ENCODE measurements at regions not wholly inside any gene's neighbourhood (a gene's known extent, or its start where the extent isn't known, plus 50 kb on each side); places are given as distances from the start of the nearest gene placed in this dataset.

DNA sequence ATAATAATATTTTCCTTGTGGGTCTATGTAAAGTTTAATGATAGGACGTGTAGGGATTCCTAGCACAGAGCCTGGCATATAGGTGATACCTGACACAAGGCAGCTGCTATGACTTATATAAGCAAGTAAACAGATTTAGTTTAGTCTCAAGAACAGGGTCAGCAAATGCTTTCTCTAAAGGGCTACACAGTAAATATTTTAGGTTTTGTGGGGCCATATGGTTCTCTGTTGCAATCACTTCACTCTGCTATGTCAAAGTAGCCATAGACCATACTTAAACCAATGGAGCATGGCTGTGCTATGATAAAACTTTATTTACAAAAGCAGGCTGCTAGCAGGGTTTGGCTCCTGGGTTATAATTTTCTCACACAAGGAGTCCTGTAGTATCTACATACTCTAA, 204.8 kb upstream of the KLF4 start:
- Mint-ChIP-seq H3K36me3 (no peaks in the 10 kb centered on the region), H3K4me3 (no peak overlapping the region), H3K27ac (no peak overlapping the region), H3K4me1 (peaks cover 0 to 2% (median 0%) of the 10 kb centered on the region in 3 donors), H3K9me3 (peaks cover 0 to 3% (median 3%) of the 10 kb centered on the region in 3 donors), H3K27me3 (peaks cover 4% of the 10 kb centered on the region)

DNA sequence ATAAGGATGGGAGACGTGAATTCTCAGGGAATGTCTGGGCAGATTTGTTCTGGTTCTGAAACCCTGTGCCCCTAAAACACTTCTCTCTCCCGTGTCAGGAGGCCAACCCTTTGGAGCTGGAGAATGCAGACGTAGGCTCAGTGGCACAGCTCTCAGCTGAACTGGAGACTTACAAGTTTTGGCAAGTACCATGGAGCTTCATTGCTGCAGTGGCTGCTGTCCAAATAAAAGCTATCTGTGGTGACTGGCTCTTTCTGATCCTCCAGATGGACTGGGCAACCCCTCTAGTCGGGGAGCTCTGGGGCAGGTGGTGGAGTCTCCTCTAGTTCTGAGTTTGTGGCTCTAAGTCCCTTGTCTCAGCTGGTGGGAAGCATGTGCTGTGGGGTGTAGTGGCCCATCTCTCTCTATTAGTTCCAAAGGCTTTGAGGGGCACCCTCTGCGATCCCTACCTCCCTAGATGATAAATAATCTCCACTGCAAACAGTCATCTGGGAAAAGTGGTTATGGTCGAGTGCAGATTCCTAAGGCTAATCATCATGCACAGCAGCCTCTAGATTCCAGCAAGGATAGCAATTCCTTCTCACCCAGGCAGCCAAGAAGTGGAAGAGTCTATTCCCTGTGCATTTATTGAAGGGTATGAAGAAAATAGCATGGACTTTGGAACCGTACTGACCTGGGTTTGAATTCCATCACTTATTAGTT, 204.2 kb upstream of the KLF4 start:
- Mint-ChIP-seq H3K36me3 (no peaks in the 10 kb centered on the region), H3K9me3 (peaks cover 0 to 3% (median 3%) of the 10 kb centered on the region in 3 donors), H3K27ac (no peak overlapping the region), H3K4me1 (peaks cover 0 to 2% (median 0%) of the 10 kb centered on the region in 3 donors), H3K27me3 (peaks cover 4% of the 10 kb centered on the region), H3K4me3 (no peak overlapping the region)

DNA sequence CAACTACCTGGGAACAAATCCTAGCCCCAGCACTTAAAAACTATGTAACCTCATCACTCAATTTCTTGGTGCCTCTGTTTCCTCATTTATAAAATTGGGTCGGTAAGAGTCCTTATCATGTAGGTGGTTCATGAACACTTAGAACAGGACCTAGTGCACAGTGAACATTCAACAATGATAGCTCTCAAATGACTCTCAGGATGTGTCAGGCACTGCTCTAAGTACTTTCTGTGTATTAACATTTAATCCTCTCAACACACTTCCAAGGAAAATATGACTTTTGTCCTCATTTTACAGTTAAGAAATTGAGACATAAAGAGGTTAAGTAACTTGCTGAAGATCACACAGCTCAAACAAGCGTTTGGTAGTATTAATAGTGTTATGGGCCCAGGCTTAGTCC, 202.1 kb upstream of the KLF4 start:
- peaks cover 0 to 2% (median 0%) of the 10 kb centered on the region in 3 donors for H3K9me3 Mint-ChIP-seq
- H3K27me3 Mint-ChIP-seq: peaks cover 4% of the 10 kb centered on the region
- no peaks in the 10 kb centered on the region for H3K36me3 Mint-ChIP-seq
- peaks cover 0 to 2% (median 0%) of the 10 kb centered on the region in 3 donors for H3K4me1 Mint-ChIP-seq
- H3K4me3 Mint-ChIP-seq: no peak overlapping the region
- H3K27ac Mint-ChIP-seq: no peak overlapping the region

DNA sequence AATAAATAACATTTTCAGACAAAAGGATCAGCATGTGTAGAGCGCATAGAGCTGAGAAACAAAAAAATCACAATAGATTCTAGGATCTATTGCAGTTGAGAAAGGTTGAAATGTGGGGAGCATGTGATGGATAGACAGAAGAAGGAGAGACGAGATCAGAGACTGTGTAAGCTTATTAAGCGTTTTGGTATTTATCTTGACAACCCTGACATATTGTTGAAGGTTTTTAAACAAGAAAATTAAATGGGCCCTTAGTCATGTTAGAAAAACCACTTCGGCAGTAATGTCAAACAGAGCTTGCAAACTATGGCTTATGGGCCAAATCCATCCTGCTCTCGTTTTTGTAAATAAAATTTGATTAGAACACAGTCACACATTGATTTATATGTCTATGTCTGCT, 200.5 kb upstream of the KLF4 start:
- Mint-ChIP-seq H3K27ac (no peak overlapping the region), H3K4me1 (peaks cover 0 to 2% (median 0%) of the 10 kb centered on the region in 3 donors), H3K36me3 (no peaks in the 10 kb centered on the region), H3K27me3 (peaks cover 4% of the 10 kb centered on the region), H3K9me3 (no peaks in the 10 kb centered on the region), H3K4me3 (no peak overlapping the region)

DNA sequence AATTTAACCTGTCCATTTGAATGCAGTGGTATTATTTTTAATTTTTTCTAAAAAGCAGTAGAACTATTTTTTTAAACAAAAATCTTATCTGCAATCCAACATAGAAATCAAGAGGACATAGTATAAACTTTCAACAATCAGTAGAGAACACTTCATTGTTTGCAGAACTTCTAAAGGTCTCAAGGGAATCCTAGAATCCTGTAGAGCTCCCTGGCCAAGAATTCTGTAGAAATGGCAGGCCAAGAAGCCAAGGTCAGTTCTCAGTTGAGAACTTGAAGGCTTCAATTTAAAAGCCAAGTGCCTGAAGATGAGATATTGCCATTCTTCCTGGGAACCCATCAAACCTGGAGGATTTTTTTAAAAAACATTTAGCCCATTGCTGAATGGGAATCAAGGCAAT, 199.2 kb upstream of the KLF4 start:
- H3K4me1 Mint-ChIP-seq: no peaks in the 10 kb centered on the region
- H3K27ac Mint-ChIP-seq: no peak overlapping the region
- no peak overlapping the region for H3K4me3 Mint-ChIP-seq
- H3K36me3 Mint-ChIP-seq: no peaks in the 10 kb centered on the region
- H3K9me3 Mint-ChIP-seq: no peaks in the 10 kb centered on the region
- peaks cover 4% of the 10 kb centered on the region for H3K27me3 Mint-ChIP-seq

DNA sequence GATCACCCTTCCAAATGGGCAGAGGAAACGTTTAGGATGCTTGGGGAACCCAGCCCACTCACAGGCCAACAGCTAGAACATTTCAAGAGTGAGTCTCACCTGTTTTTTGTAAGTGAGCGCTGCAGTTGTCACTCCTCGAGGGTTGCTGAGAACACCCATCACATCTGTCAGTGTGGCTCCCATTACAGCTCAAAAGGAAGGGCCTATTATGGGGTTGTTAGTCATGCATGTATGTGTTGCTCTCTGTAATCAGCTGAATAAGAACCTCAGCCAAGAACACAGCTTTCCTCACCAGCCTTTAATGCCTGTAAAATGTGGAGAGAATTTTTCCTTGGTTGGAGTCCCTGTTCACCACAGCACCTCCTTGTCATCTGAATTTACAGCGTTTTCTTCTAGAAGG, 196.3 kb upstream of the KLF4 start:
- Mint-ChIP-seq H3K4me1 (no peaks in the 10 kb centered on the region), H3K36me3 (no peaks in the 10 kb centered on the region)

DNA sequence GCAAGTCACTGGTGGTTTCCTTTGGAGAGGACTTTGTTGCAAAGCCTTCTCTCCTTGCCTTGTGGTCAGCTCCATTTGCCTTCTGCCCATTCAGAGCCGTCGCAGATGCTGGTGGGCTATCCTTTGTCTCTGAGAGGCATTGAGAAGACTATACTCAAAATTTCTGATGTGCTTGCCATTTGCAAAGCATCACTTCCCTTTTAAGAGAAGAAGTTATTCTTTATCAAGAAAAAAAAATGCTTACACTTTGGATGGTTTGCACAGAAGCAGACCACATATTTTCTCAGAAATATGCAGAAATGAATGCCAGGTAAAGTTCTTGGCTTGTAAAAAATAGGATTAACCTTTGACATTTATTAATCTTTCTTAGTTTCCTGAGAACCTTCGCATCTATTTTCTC, 195.8 kb upstream of the KLF4 start:
- H3K4me3 Mint-ChIP-seq: no peak overlapping the region
- H3K4me1 Mint-ChIP-seq: no peaks in the 10 kb centered on the region
- no peaks in the 10 kb centered on the region for H3K27me3 Mint-ChIP-seq
- no peak overlapping the region for H3K27ac Mint-ChIP-seq
- H3K9me3 Mint-ChIP-seq: no peaks in the 10 kb centered on the region
- no peaks in the 10 kb centered on the region for H3K36me3 Mint-ChIP-seq

More for the DNA sequence above, 196.3 kb upstream of the KLF4 start:
- Mint-ChIP-seq H3K27ac (no peak overlapping the region), H3K4me3 (no peak overlapping the region), H3K27me3 (no peaks in the 10 kb centered on the region), H3K9me3 (no peaks in the 10 kb centered on the region)

DNA sequence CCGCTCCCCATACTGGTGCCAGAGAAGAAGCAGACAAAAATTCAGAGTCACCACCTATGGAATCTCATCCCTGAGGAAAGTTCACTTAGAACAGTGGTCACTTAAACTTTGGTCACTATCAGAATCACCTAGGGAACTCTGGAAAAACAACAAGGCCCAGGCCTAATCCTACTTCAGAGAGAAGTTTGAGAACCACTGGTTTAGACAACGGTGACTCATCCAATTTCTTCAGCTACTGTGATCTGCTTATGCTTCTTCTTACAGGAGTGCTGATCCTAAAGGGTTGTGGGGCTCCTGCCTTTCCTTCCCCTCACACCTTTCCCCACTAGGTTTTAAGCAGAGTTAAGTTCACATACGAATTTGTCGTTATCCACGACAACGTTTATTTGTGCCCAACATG, 194.7 kb upstream of the KLF4 start:
- H3K27me3 Mint-ChIP-seq: no peaks in the 10 kb centered on the region
- H3K4me1 Mint-ChIP-seq: no peaks in the 10 kb centered on the region
- no peaks in the 10 kb centered on the region for H3K9me3 Mint-ChIP-seq
- no peaks in the 10 kb centered on the region for H3K36me3 Mint-ChIP-seq
- no peak overlapping the region for H3K27ac Mint-ChIP-seq
- H3K4me3 Mint-ChIP-seq: no peak overlapping the region

DNA sequence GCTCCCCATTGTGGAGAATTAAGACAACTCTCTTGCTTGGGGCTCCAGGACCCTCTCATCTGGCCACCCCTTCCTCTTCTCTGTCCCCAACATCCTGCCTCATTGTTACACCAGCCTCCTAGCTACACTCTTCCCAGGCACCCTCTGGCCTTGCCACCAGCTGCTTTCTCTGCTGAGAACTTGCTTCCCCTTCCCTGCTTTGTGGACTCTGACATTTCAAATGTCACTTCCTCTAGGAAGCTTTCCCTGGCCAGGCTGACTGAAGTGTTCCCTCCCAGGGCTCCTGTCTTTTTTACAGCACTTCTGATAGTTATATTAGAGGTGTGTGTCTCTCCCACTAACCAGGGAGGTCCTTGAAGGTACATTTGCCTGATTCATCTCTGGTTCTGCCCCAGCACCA, 194.0 kb upstream of the KLF4 start:
- Mint-ChIP-seq H3K27me3 (peaks cover 1% of the 10 kb centered on the region), H3K27ac (no peak overlapping the region), H3K36me3 (no peaks in the 10 kb centered on the region), H3K9me3 (no peaks in the 10 kb centered on the region), H3K4me1 (no peaks in the 10 kb centered on the region), H3K4me3 (no peak overlapping the region)

DNA sequence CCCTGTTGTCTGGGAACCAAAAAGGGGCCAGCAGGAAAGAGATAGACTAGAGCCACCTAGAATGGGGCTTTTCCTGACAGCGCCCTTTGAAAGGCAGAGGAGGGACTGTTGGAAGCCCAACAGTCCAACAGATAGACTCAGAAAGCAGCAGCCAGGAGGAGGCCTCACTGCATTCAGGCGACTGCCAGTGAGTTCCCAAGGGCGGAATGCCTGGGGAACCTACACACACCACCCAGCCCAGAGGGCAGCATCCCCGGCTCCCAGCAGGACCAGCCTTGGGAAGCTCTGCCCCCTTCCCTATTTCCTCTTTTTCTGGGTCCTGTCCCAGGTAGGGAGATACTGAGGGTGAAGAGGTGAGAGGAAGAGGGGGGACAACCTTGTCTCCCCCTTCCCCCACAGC, 192.4 kb upstream of the KLF4 start:
- Mint-ChIP-seq H3K27me3 (peaks cover 3% of the 10 kb centered on the region), H3K9me3 (no peaks in the 10 kb centered on the region), H3K36me3 (no peaks in the 10 kb centered on the region), H3K4me3 (no peak overlapping the region), H3K27ac (no peak overlapping the region), H3K4me1 (no peaks in the 10 kb centered on the region)

DNA sequence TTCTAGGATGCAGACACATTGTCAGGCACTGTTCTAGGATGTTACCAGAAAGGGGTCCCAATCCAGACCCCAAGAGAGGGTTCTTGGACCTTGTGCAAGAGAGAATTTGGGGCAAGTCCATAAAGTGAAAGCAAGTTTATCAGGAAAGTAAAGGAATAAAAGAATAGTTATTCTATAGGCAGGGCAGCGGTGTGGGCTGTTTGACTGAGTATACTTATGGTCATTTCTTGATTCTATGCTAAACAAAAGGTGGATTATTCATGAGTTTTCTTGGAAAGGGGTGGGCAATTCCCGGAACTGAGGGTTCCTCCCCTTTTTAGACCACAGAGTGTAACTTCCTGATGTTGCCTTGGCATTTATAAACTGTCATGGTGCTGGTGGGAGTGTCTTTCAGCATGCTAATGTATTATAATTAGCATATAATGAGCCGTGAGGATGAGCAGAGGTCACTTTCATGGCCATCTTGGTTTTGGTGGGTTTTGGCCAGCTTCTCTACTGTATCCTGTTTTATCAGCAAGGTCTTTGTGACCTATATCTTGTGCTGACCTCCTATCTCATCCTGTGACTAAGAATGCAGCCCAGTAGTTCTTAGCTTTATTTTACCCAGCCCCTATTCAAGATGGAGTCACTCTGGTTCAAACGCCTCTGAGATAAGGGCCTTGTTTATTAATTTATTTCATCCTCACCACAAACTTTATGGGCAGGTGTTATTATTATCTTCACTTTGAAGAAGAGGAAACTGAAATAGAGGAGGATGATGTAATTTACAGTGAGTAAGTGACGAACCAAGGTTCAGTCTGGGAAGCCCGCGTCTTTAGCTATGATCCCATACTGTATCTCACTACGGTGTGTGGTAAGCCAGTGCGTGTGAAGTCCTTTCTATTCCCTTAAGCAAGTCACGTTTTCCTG, 186.0 kb upstream of the KLF4 start:
- no peaks in the 10 kb centered on the region for H3K9me3 Mint-ChIP-seq
- H3K27ac Mint-ChIP-seq: no peak overlapping the region
- H3K27me3 Mint-ChIP-seq: peaks cover 3% of the 10 kb centered on the region

DNA sequence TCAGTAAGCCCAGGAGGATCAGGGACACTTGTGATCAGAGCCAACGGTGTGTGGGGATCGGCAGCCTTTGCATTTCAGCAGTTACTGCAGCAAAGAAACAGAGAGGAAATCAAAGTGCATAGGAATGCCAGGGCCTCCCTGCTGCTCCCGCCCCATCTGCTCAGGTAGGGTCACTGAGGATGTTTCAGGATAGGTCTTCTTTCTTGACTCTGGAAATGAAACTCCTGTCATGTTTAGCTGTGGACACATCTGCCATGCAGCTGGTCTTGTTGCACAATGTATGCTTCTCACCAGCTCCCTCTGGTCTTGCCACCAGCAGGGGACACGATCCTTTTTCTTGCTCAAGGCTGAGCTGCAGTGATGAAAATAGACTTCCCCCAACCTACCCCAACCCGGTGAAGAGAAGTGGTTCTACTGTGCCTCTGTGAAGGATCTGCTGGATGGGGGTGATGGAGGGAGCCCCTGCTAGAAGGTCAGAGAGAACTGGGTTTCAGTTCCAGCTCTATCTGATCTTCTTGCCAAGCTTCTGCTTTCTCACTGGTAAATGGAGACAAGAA, 185.2 kb upstream of the KLF4 start:
- H3K27ac Mint-ChIP-seq: no peak overlapping the region
- peaks cover 3% of the 10 kb centered on the region for H3K27me3 Mint-ChIP-seq
- peaks cover 0 to 4% (median 0%) of the 10 kb centered on the region in 3 donors for H3K4me1 Mint-ChIP-seq
- H3K9me3 Mint-ChIP-seq: no peaks in the 10 kb centered on the region
- no peaks in the 10 kb centered on the region for H3K36me3 Mint-ChIP-seq
- no peak overlapping the region for H3K4me3 Mint-ChIP-seq

More for the DNA sequence above, 186.0 kb upstream of the KLF4 start:
- Mint-ChIP-seq H3K4me3 (no peak overlapping the region), H3K4me1 (peaks cover 0 to 4% (median 0%) of the 10 kb centered on the region in 3 donors), H3K36me3 (no peaks in the 10 kb centered on the region)

DNA sequence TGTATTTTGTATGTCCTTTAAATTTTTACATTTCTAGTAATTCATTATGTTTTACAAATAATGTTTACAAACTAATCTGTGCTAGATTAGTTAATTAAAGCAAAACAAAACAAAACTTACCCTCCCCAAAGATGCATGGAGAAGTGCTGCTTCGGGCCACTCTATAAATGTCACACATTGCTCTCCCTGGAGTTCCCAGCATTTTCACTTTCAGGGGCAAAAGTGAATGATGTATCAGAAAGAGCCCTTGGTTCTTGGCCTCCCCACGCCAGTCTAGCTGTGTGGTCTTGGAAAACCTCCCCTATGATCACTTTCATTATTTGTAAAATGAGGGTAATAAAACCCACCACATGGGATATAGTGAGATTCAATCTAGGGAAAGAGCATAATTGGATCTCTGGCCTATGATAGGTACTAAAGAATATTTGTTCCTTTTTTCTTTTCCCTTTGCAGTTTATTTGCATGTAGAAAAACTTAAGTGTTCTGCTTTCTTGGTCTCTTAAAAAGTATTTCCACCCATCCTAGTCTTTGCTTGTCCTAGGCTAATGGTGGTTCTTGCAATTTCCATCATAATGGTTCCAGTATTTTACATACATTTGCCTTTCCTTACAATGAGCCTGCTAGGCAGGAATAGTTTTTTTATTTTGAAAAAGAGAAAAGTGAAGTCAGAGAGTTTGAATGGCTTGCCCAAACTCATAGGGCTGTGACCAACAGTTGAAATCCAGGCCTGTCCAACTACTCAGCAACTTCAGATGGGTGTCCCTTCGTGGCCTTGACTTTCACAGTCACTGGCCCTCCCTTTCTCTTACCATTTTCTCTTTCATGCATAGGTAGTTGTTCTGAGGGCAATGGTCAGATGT, 184.5 kb upstream of the KLF4 start:
- H3K36me3 Mint-ChIP-seq: no peaks in the 10 kb centered on the region
- H3K27me3 Mint-ChIP-seq: peaks cover 3% of the 10 kb centered on the region
- no peak overlapping the region for H3K4me3 Mint-ChIP-seq
- H3K9me3 Mint-ChIP-seq: no peaks in the 10 kb centered on the region
- H3K27ac Mint-ChIP-seq: no peak overlapping the region
- H3K4me1 Mint-ChIP-seq: peaks cover 0 to 4% (median 0%) of the 10 kb centered on the region in 3 donors

DNA sequence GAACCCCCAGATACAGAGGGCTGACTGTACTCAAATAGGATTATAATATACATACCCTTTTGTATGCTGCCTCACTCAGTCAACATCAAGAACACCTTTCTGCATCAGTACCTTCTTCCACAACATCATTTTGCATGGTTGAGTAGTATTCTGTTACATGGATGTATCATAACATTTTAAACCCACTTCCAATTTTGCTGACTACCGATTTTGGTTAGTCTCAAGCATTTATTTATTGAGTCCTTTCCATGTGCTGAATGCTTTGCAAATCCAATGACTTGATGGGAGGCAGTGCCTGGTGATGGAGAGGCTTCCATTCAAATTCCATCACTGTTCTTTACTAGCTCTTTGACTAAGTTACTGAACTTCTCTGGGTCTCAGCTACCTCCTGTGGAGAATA, 182.0 kb upstream of the KLF4 start:
- Mint-ChIP-seq H3K27me3 (no peaks in the 10 kb centered on the region), H3K36me3 (no peaks in the 10 kb centered on the region), H3K4me3 (no peak overlapping the region), H3K4me1 (peaks cover 0 to 4% (median 0%) of the 10 kb centered on the region in 3 donors), H3K9me3 (no peaks in the 10 kb centered on the region), H3K27ac (no peak overlapping the region)

DNA sequence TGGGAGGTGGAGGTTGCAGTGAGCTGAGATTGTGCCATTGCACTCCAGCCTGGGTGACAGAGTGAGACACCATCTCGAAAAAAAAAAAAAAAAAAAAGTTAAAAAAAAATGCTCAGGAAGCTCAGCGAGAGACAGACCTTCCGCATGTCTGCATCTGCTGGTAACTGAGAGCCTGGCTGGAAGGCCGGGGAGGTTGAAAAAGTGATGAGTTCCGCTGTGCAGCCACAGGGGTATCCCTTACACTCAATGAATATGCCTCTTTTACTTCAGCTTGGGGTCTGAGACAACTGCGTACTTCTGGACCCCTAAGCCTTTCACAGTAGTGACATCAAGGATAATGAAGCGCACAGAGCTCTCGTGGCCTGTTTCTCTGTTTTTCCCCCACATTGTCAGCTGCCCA, 179.9 kb upstream of the KLF4 start:
- no peaks in the 10 kb centered on the region for H3K9me3 Mint-ChIP-seq
- no peaks in the 10 kb centered on the region for H3K36me3 Mint-ChIP-seq
- peaks cover 1% of the 10 kb centered on the region for H3K27me3 Mint-ChIP-seq
- H3K4me3 Mint-ChIP-seq: no peak overlapping the region
- no peaks in the 10 kb centered on the region for H3K4me1 Mint-ChIP-seq
- H3K27ac Mint-ChIP-seq: no peak overlapping the region

Measured in IgD-negative memory B cell (primary cell).